ENCODE measurements at regions not wholly inside any gene's neighbourhood (a gene's known extent, or its start where the extent isn't known, plus 50 kb on each side); places are given as distances from the start of the nearest gene placed in this dataset.
"Not testable (repeated sequence)": the region's sequence is repeated elsewhere in the genome, so short reads cannot be mapped to it uniquely, and the experiment has no call there.

DNA sequence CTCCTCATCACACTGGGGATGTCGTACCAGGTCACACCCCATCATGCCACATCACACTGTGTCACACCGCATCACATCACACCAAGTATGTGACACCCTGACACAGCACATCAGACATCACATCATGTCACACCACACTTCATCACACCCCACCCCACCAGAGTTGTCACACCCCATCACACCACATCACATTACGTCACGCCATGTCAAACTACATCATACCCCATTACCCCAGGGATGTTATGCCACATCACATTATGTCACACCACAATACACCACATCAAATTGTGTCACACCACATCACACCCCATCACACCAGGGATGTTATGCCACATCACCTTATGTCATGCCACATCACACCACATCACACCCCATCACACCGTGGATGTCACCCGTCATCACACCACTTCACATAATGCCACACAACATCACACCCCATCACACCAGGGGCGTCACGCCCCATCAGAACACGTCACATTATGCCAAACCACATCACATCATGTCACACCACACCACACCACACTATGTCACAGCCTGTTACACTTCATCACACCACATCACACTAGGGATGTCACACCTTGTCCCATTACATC lies 133.6 kb downstream of the TMEM121 start:
- TF ChIP-seq, protein P1, sequence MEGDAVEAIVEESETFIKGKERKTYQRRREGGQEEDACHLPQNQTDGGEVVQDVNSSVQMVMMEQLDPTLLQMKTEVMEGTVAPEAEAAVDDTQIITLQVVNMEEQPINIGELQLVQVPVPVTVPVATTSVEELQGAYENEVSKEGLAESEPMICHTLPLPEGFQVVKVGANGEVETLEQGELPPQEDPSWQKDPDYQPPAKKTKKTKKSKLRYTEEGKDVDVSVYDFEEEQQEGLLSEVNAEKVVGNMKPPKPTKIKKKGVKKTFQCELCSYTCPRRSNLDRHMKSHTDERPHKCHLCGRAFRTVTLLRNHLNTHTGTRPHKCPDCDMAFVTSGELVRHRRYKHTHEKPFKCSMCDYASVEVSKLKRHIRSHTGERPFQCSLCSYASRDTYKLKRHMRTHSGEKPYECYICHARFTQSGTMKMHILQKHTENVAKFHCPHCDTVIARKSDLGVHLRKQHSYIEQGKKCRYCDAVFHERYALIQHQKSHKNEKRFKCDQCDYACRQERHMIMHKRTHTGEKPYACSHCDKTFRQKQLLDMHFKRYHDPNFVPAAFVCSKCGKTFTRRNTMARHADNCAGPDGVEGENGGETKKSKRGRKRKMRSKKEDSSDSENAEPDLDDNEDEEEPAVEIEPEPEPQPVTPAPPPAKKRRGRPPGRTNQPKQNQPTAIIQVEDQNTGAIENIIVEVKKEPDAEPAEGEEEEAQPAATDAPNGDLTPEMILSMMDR (conservative IDR thresholded peaks at IDR 0.05): no peak

DNA sequence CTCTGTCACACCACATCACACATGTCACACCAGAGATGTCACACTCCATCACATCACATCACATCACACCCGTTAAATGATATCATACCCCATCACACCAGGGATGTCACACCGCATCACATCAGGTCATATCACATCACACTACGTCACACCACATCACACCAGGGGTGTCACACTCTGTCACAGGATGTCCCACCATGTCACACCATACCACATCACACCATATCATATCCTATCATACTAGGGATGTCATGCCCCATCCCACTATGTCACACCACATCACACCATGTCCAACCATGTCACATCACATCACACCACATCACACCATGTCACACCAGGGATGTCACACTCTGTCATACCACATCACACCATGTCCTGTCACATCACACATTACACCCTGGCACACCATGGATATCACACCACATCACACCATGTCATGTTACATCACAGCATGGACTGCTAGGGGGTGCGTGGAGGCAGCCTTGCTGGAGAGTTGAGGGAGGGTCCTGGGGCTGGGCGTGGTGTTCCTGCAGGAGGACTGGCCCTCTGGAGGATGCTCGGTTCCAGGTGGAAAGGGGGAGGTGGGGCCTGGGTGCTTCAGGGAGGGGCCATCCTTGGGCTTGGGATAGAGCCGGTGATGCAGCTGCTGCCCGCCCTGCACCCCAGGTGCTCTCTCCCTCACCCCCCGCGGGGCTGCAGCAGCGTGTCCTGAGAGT lies 134.6 kb downstream of the TMEM121 start:
- H3K27ac ChIP-seq: no peak overlapping the region
- TF ChIP-seq, protein P1 (conservative IDR thresholded peaks at IDR 0.05): no peak

More for the DNA sequence above, 133.6 kb downstream of the TMEM121 start:
- H3K27ac ChIP-seq: peak overlapping the region; percentile 35

DNA sequence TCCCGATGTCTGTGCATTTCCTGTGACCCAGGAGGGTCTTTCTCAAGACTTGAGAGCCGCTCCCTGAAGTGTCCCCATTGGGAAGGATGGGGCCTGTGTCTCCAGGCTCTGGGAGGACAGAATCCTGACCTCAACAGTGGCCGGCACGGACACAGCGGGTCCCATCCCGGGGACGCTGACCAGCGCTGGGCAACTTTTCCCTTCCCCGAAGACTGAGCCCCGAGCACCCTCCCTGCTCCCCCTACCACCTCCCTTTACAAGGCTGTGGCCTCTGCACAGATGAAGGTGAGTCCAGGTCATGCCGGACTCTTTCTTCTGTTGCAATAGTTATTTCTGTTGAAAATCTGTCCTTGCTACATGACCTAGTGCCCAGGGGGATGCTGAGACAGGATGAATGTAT lies 135.7 kb downstream of the TMEM121 start:
- not testable (repeated sequence) for H3K27ac ChIP-seq

DNA sequence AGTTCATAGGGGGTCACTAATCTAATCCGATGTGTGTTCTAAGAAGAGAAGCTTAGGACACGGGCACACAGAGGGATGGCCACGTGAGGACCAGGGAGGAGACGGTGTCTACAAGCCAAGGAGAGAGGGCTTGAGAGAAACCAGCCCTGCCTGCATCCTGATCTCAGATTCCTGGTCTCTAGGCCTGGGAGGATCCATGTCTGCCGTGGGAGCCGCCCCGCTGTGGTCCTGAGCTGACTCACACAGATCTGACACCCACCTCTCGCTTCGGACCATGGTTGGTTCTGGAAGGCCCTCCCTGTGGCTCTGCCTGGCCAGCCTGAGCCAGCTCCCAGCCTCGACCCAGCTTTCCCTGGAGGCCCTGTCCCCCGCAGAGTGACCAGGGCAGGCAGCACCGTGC lies 136.2 kb downstream of the TMEM121 start:
- H3K27ac ChIP-seq: not testable (repeated sequence)

DNA sequence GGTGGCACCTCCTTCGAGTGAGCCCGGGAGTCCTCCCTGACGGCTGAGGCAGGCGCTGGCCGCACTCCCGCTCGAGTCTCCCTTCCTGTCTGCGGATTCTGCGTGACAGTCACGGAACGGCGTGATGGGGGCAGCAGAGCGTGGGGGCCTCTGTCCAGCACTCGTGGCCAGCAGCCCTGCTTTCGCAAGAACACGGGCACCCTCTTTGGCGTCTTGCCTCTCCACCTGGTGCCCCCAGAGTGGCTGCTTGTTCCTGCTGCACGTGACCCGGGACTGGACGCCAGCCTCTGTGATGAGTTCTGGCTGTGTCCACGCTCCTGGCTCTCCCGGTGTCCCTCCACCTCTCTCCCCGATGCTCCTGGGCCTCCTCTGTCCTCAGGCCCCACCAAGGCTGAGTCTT lies 136.9 kb downstream of the TMEM121 start:
- not testable (repeated sequence) for H3K27ac ChIP-seq

DNA sequence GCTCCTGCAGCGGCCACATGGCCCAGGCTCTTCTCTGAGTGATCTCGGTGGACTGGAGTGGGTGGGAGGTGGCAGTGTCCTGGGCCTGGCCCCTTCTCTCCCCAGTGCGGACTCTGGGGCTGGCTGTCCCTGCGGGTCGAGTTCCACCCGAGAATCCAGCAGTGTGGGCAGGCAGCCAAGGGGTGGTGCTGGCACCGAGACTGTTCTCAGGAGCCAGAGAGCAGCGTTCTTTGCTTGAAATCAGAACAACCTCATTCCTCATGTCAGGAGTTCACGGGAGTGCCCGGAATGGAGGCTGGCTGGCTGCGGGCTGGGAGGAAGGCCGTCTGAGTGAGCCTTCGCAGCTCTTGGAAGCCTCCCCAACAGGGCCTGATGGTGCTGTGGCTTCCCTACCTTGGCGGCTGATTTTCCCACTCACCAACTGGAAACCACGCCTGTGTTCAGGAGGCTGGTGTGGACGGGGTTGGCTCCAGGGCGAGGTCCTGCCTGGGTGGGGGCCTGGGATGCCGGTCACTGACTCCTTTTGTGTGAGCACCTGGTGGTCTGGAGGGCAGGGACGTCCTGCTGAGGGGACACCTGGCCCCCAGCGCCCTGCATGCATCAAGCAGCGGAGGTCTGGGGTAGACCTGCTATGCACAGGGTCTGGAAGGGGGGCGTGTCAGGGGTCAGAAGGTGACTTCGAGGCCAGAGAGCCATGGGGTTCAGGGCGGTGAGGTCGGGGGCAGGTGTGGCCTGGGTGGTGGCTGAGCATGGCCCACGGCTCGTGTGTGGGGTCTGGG lies 137.6 kb downstream of the TMEM121 start:
- peak overlapping the region; percentile 49 for H3K27ac ChIP-seq

DNA sequence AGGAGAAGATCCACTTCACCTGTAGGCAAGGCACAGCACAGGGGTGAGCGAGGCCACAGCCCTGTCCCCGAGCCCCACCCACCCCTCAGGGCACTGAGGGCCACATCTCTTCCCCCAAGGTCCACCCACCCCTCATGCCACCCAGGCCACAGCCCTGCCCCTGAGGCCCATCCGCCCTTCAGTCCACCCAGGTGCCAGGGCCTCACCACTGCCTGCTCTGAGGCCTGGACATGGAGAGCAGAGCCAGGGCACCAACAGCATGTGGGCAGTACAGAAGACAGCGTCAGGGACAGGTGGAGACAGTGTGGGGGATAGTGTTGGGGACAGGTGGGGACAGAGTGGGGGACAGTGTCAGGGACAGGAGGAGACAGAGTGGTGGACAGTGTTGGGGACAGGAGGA lies 138.3 kb downstream of the TMEM121 start:
- TF ChIP-seq, protein P1 (conservative IDR thresholded peaks at IDR 0.05): no peak
- H3K27ac ChIP-seq: no peak overlapping the region; the same call in 1 of the 2 replicates

DNA sequence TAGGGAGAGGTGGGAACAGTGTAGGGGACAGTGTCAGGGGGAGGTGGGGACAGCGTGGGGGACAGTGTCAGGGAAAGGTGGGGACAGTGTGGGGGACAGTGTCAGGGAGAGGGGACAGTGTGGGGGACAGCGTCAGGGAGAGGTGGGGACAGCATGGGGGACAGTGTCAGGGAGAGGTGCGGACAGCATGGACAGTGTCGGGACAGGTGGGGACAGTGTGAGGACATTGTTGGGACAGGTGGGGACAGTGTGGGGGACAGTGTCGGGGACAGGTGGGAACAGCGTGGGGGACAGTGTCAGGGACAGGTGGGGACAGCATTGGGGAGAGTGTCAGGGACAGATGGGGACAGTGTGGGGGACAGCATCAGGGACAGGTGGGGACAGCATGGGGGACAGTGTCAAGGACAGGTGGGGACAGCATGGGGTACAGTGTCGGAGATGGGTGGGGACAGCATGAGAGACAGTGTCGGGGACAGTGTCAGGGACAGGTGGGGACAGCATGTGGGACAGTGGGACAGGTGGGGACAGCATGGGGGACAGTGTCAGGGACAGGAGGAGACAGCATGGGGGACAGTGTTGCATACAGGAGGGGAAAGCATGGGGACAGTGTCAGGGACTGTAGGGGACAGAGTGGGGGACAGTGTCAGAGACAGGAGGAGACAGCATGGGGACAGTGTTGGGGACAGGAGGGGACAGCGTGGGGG lies 139.0 kb downstream of the TMEM121 start:
- TF ChIP-seq, protein P1 (conservative IDR thresholded peaks at IDR 0.05): no peak
- no peak overlapping the region for H3K27ac ChIP-seq

DNA sequence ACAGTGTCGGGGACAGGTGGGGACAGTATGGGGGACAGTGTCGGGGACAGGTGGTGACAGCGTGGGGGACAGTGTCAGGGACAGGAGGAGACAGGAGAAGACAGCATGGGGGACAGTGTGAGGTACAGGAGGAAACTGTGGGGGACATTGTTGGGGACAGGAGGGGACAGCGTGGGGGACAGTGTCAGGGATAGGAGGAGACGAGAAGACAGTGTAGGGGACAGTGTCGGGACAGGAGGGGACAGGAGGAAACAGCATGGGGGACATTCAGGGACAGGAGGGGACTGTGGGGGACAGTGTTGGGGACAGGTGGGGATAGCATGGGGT lies 139.5 kb downstream of the TMEM121 start:
- H3K27ac ChIP-seq: no peak overlapping the region
- TF ChIP-seq, protein P1 (conservative IDR thresholded peaks at IDR 0.05): no peak

All from VCaP (cell line).